H1 (cell line): ENCODE measurements at regions not wholly inside any gene's neighbourhood (a gene's known extent, or its start where the extent isn't known, plus 50 kb on each side); places are given as distances from the start of the nearest gene placed in this dataset.

Source experiments
- CTCF ChIA-PET: fragments of 300-600 bp; sonication (Branson Sonifier 250); formaldehyde crosslinking; loops from one replicate; lab custom pipeline; 2021; ENCODE audit not compliant: partially characterized antibody; lab: Charles Lee
- POLR2A ChIA-PET: fragments of 300-600 bp; sonication (Branson Sonifier 250); formaldehyde crosslinking; loops from one replicate; lab custom pipeline; 2021; ENCODE audit warnings: inconsistent platforms; ENCODE audit not compliant: partially characterized antibody; lab: Charles Lee
- DNase-seq, 2 experiments: peaks; one replicate each; pipeline versions ENCODE4 v3.0.0 to v3.0.0-alpha.2; 2010 to 2022; ENCODE audit warnings: low spot score in 2 of 2, low read depth in 1 of 2, mixed read lengths in 1 of 2
- FAIRE-seq: peaks from 2 replicates; lab custom pipeline; 2011; peaks lifted over from hg19 to GRCh38; lab: Jason Lieb, UNC
- H2AFZ ChIP-seq: 2 replicates; pipeline ENCODE4 v1.8.1; 2012; ENCODE audit warnings: low read length, inconsistent platforms
- H2AK5ac ChIP-seq: 2 replicates; pipeline ENCODE4 v1.6.1; 2013; ENCODE audit warnings: low read depth, low read length
- H2BK120ac ChIP-seq: replicated peaks from 2 replicates; pipeline ENCODE3; 2013; ENCODE audit warnings: low read depth, low read length, inconsistent platforms
- H2BK12ac ChIP-seq: 2 replicates; pipeline ENCODE4 v1.6.1; 2013; ENCODE audit warnings: low read depth, low read length
- H2BK15ac ChIP-seq: 2 replicates; pipeline ENCODE4 v1.6.1; 2013; ENCODE audit warnings: low read length
- H2BK20ac ChIP-seq: 2 replicates; pipeline ENCODE4 v1.6.1; 2013; ENCODE audit warnings: low read length
- H2BK5ac ChIP-seq: 2 replicates; pipeline ENCODE4 v1.6.1; 2013; ENCODE audit warnings: low read depth, low read length
- H3K14ac ChIP-seq: 2 replicates; pipeline ENCODE4 v1.6.1; 2013; ENCODE audit warnings: inconsistent platforms; ENCODE audit not compliant: insufficient read length
- H3K18ac ChIP-seq: 2 replicates; pipeline ENCODE4 v1.6.1; 2013; ENCODE audit warnings: low read length; ENCODE audit errors: extremely low read depth
- H3K23ac ChIP-seq: 2 replicates; pipeline ENCODE4 v1.6.1; 2013; ENCODE audit warnings: inconsistent platforms; ENCODE audit not compliant: insufficient read length
- H3K23me2 ChIP-seq: 2 replicates; pipeline ENCODE4 v1.6.1; 2013; ENCODE audit warnings: low read depth, low read length
- H3K27ac ChIP-seq: 2 replicates; pipeline ENCODE4 v1.6.1; 2011; ENCODE audit warnings: low read depth, low read length, inconsistent platforms
- H3K27me3 ChIP-seq, 4 experiments: replicated peaks in 1 of 4; 1 replicate in 1 of 4; 2 replicates in 3 of 4; pipeline versions ENCODE4 v1.6.1 to v1.8.1; 2011 to 2013; ENCODE audit warnings: low read length in 3 of 4, mild to moderate bottlenecking in 3 of 4, inconsistent platforms in 2 of 4, mixed read lengths in 2 of 4, moderate library complexity in 1 of 4; ENCODE audit not compliant: control insufficient read depth in 3 of 4, insufficient read depth in 3 of 4; ENCODE audit errors: extremely low read depth in 1 of 4
- H3K36me3 ChIP-seq, 4 experiments: 2 replicates each; pipeline versions ENCODE4 v1.6.1 to v1.8.1; 2011 to 2013; ENCODE audit warnings: mild to moderate bottlenecking in 4 of 4, low read length in 3 of 4, moderate library complexity in 2 of 4, control low read depth in 1 of 4, inconsistent platforms in 1 of 4; ENCODE audit not compliant: insufficient read depth in 4 of 4, control insufficient read depth in 2 of 4
- H3K4ac ChIP-seq: replicated peaks from 2 replicates; pipeline ENCODE3; 2013; ENCODE audit warnings: low read length, low read depth, mixed read lengths, inconsistent platforms; ENCODE audit not compliant: insufficient read length
- H3K4me1 ChIP-seq, 4 experiments: replicated peaks in 1 of 4; 1 replicate in 1 of 4; 2 replicates in 3 of 4; pipeline versions ENCODE4 v1.6.1 to v1.8.1; 2011 to 2013; ENCODE audit warnings: low read length in 3 of 4, inconsistent platforms in 2 of 4, mixed read lengths in 1 of 4; ENCODE audit not compliant: insufficient read depth in 4 of 4, control insufficient read depth in 3 of 4
- H3K4me2 ChIP-seq, 2 experiments: 2 replicates each; pipeline versions ENCODE4 v1.6.1 to v1.8.1; 2011 to 2013; ENCODE audit warnings: low read depth in 2 of 2, low read length in 2 of 2, control low read depth in 1 of 2, inconsistent platforms in 1 of 2, mild to moderate bottlenecking in 1 of 2; ENCODE audit not compliant: insufficient read depth in 1 of 2
- H3K4me3 ChIP-seq, 4 experiments: fragments of 200-600, 300-600 bp in 1 of 4; sonication (generic), shearing (Covaris generic), sonication (Bioruptor Twin) in 1 of 4; 2 replicates each; pipeline versions ENCODE4 v1.5.1 to v1.8.1; 2011 to 2016; ENCODE audit warnings: low read length in 4 of 4, low read depth in 3 of 4, control low read depth in 2 of 4, inconsistent platforms in 2 of 4, mild to moderate bottlenecking in 2 of 4, mixed read lengths in 1 of 4, moderate library complexity in 1 of 4; ENCODE audit not compliant: insufficient read depth in 2 of 4; ENCODE audit errors: extremely low read depth in 1 of 4
- H3K56ac ChIP-seq: replicated peaks from 2 replicates; pipeline ENCODE3; 2013; ENCODE audit warnings: low read depth, mild to moderate bottlenecking, mixed read lengths, low read length, inconsistent platforms; ENCODE audit not compliant: insufficient read length
- H3K79me1 ChIP-seq: 2 replicates; pipeline ENCODE4 v1.6.1; 2013; ENCODE audit warnings: low read depth, low read length, control low read depth
- H3K79me2 ChIP-seq, 2 experiments: 2 replicates each; pipeline versions ENCODE4 v1.6.1 to v1.8.1; 2012 to 2013; ENCODE audit warnings: low read length in 2 of 2, mild to moderate bottlenecking in 2 of 2, inconsistent platforms in 1 of 2; ENCODE audit not compliant: insufficient read depth in 2 of 2, control insufficient read depth in 1 of 2
- H3K9ac ChIP-seq, 4 experiments: replicated peaks in 1 of 4; 1 replicate in 1 of 4; 2 replicates in 3 of 4; pipeline versions ENCODE4 v1.6.1 to v1.8.1; 2011 to 2013; ENCODE audit warnings: low read depth in 3 of 4, low read length in 3 of 4, control low read depth in 2 of 4, mild to moderate bottlenecking in 2 of 4, moderate library complexity in 2 of 4, inconsistent platforms in 1 of 4; ENCODE audit errors: extremely low read depth in 1 of 4
- H3K9me3 ChIP-seq, 2 experiments: 2 replicates each; pipeline versions ENCODE4 v1.6.1 to v1.8.1; 2012 to 2013; ENCODE audit warnings: mild to moderate bottlenecking in 2 of 2, moderate library complexity in 2 of 2, control low read depth in 1 of 2, inconsistent platforms in 1 of 2, low read depth in 1 of 2, low read length in 1 of 2, mixed read lengths in 1 of 2; ENCODE audit not compliant: insufficient read depth in 2 of 2
- H4K20me1 ChIP-seq, 2 experiments: replicated peaks in 1 of 2; 2 replicates each; pipeline versions ENCODE3 to v1.8.1; 2011 to 2013; ENCODE audit warnings: inconsistent platforms in 2 of 2, low read length in 2 of 2, mild to moderate bottlenecking in 1 of 2; ENCODE audit not compliant: insufficient read depth in 2 of 2, control insufficient read depth in 1 of 2
- H4K5ac ChIP-seq: 2 replicates; pipeline ENCODE4 v1.6.1; 2013; ENCODE audit warnings: low read length, low read depth, mixed read lengths, inconsistent platforms; ENCODE audit not compliant: insufficient read length
- H4K8ac ChIP-seq: 2 replicates; pipeline ENCODE4 v1.8.0; 2013; ENCODE audit warnings: mild to moderate bottlenecking, moderate library complexity, low read length, inconsistent platforms; ENCODE audit not compliant: insufficient read depth; ENCODE audit errors: extremely low read depth
- H4K91ac ChIP-seq: replicated peaks from 2 replicates; pipeline ENCODE3; 2013; ENCODE audit warnings: low read length, mixed read lengths, inconsistent platforms; ENCODE audit not compliant: insufficient read length
- ASH2L ChIP-seq: fragments of 200-600, 300-600 bp; sonication (generic); IDR thresholded peaks from one replicate; pipeline ENCODE4 v1.7.1; 2017; ENCODE audit warnings: low read length
- BACH1 ChIP-seq: IDR thresholded peaks from 2 replicates; pipeline ENCODE4 v1.6.1; 2012; ENCODE audit warnings: low read length, improper control_type of control experiment
- E2F6 ChIP-seq: IDR thresholded peaks from 2 replicates; pipeline ENCODE4 v1.6.1; 2012; ENCODE audit warnings: inconsistent platforms
- HDAC6 ChIP-seq: IDR thresholded peaks from one replicate; pipeline ENCODE4 v1.7.1; 2012; ENCODE audit warnings: low read depth, mild to moderate bottlenecking, inconsistent platforms, low read length, moderate library complexity
- RNF2 ChIP-seq: fragments of 200-900, 300-1000 bp; sonication (generic); IDR thresholded peaks from 2 replicates; pipeline ENCODE4 v1.7.1; 2016; ENCODE audit warnings: borderline replicate concordance, low read depth, mild to moderate bottlenecking, antibody characterized with exemption, low read length; ENCODE audit not compliant: poor library complexity, severe bottlenecking; ENCODE audit errors: missing control alignments
- TCF12 ChIP-seq: IDR thresholded peaks from 2 replicates; pipeline ENCODE4 v1.6.1; 2011; ENCODE audit warnings: low read depth, mild to moderate bottlenecking, low read length
- TEAD4 ChIP-seq: IDR thresholded peaks from 2 replicates; pipeline ENCODE4 v1.6.1; 2012; ENCODE audit warnings: low read depth, low read length, inconsistent platforms, mixed read lengths
- WGBS, 2 experiments: shearing (Covaris generic) in 1 of 2; methylation state at CpG; one replicate each; pipeline versions ENCODE4 v1.1.6 to v1.1.7; 2013 to 2015; ENCODE audit warnings: low lambda C conversion rate in 2 of 2, mixed read lengths in 2 of 2, inconsistent platforms in 1 of 2, low coverage in 1 of 2, missing lambda C conversion rate in 1 of 2; ENCODE audit not compliant: insufficient replicate concordance in 2 of 2, insufficient coverage in 1 of 2, insufficient read length in 1 of 2; ENCODE audit errors: extremely low coverage in 1 of 2, missing lambda C conversion rate in 1 of 2; 5-methylcytosine and 5-hydroxymethylcytosine counted together

DNA sequence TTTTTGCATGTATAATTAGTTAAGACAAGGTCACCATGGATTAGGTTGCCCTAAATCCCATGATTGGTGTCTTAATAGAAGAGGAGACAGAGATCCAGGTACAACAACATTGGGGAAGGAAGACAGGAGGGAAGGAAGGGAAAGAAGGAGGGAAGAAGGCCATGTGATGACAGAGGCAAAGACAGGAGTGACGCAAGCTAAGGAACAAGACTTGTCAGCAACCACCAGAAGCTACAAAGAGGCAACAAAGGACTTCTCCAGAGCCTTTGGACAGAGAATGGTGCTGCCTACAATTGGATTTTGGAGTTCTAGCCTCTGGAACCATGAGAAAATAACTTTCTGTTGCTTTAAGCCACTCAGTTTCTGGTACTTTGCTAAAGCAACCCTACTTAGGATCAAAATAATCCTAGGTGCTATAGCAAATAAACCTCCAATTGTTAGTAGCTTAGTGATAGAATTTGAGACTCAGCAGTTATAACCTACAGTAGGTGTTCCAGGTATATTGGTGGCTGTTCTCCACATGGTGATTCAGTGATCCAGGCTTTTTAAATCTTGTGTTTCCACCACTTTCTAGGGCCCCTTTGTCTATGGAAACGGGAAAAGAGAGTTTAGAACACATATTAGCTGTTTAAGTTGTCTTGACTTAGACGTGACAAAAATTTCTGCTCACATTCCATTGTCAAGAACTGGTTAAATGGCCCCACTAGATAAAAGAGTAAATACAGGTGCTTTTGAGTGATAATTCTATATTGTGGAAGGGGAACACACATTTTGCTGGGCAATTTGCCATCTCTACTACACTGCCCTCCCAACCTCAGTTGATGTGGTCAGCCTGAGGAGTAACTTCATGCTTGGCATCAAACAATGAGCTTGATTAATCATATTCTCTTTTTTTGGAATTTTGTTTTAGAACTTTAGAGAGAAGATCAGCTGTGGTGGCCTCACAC is 70.5 kb upstream of the SP4 start:
- H3K4me2 ChIP-seq = no peak overlapping the region
- H3K4ac ChIP-seq = no peak overlapping the region
- H3K9ac ChIP-seq = no peak overlapping the region
- H4K20me1 ChIP-seq = no peaks in the 10 kb centered on the region
- no peak overlapping the region for H2BK15ac ChIP-seq
- H3K23me2 ChIP-seq = no peaks in the 10 kb centered on the region
- no peak overlapping the region for H2AK5ac ChIP-seq
- H3K56ac ChIP-seq = no peak overlapping the region
- POLR2A ChIA-PET = interaction anchor here (0.8 kb wide), 1 partner anchor 70 kb away, joined by 3 read pairs; no protein-coding TSS in a partner anchor
- CTCF ChIA-PET = interaction anchor here (0.6 to 0.8 kb wide), 3 partner anchors 12 to 761 kb away, joined by 3 read pairs; no protein-coding TSS in a partner anchor
- TF ChIP-seq BACH1 (no peak), E2F6 (no peak), TCF12 (no peak), ASH2L (no peak), RNF2 (no peak), HDAC6 (no peak), TEAD4 (no peak)
- no peak overlapping the region for H2BK5ac ChIP-seq
- no peak for DNase-seq
- no peak overlapping the region for H4K5ac ChIP-seq
- no peak overlapping the region for H3K14ac ChIP-seq
- H2BK20ac ChIP-seq = no peak overlapping the region
- no peak overlapping the region for H3K23ac ChIP-seq
- no peak overlapping the region for H4K91ac ChIP-seq
- H3K18ac ChIP-seq = no peak overlapping the region
- no peak for FAIRE-seq
- 91% methylated on average over 3 of the region's 3 CpGs; no CpG with 5 or more reads in 1 of the 2 experiments for WGBS, 2 experiments
- H2BK12ac ChIP-seq = no peak overlapping the region
- H4K8ac ChIP-seq = no peak overlapping the region
- H3K4me3 ChIP-seq = no peak overlapping the region
- no peaks in the 10 kb centered on the region for H3K36me3 ChIP-seq
- no peaks in the 10 kb centered on the region for H3K27me3 ChIP-seq
- no peaks in the 10 kb centered on the region for H3K9me3 ChIP-seq
- H3K79me2 ChIP-seq = no peaks in the 10 kb centered on the region
- H3K79me1 ChIP-seq = no peaks in the 10 kb centered on the region
- H3K27ac ChIP-seq = no peak overlapping the region
- H2AFZ ChIP-seq = no peak overlapping the region
- no peaks in the 10 kb centered on the region for H3K4me1 ChIP-seq
- H2BK120ac ChIP-seq = no peak overlapping the region
